Fibroblast of skin of left biceps (primary cell): ENCODE measurements at regions not wholly inside any gene's neighbourhood (a gene's known extent, or its start where the extent isn't known, plus 50 kb on each side); places are given as distances from the start of the nearest gene placed in this dataset.
"Not testable (repeated sequence)": the region's sequence is repeated elsewhere in the genome, so short reads cannot be mapped to it uniquely, and the experiment has no call there.

ENCODE experiments used
- DNase-seq, 2 experiments: peaks; one replicate each; pipeline ENCODE4 v3.0.0-alpha.2; 2013; ENCODE audit warnings: low read depth in 2 of 2

DNA sequence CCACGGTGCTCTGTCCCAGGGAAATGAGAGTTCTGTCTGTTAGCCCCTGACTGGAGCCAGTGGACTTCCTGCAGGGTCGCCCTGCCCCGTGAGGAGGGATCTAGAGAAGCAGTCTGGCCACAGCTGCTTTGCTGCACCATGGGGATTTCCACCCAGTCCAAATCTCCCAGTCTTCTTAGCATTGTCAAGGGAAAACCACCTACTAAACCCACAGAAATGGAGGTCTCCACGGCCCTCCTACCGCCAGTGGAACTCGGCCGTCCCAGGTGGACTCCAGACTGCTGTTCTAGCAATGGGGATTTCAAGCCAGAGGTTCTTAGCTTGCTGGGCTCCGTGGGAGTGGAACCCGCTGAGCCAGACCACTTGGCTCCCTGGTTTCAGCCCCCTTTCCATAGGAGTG is 133.3 kb upstream of the PCDH7 start:
- DNase-seq, result no peak

GRCh38 chr4:30589669-30590068 is 130.5 kb upstream of the PCDH7 start:
- DNase-seq, result not testable (repeated sequence)

GRCh38 chr4:30600246-30601017 is 119.7 kb upstream of the PCDH7 start:
- peak; percentile 36 to 42 for DNase-seq

GRCh38 chr4:30601070-30601865 is 118.9 kb upstream of the PCDH7 start:
- DNase-seq, result no peak

GRCh38 chr4:30605616-30606190 is 114.5 kb upstream of the PCDH7 start:
- no peak for DNase-seq

DNA sequence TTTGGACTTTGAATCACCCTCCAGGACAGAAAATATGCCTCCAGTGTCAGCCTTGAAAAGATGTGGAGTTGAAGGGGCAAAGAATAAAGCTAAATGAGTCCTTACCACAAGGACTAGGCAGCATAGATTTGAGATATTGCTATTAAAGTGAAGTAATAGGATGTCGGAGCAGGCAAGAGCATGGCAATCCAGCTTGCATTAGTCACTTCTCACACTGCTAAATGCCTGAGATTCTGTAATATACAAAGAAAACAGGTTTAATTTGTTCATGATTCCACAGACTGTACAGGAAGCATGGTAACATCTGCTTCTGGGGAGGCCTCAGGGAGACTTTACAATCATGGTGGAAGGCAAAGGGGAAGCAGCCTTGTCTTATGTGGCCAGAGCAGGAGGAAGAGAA is 109.8 kb upstream of the PCDH7 start:
- DNase-seq, result no peak

DNA sequence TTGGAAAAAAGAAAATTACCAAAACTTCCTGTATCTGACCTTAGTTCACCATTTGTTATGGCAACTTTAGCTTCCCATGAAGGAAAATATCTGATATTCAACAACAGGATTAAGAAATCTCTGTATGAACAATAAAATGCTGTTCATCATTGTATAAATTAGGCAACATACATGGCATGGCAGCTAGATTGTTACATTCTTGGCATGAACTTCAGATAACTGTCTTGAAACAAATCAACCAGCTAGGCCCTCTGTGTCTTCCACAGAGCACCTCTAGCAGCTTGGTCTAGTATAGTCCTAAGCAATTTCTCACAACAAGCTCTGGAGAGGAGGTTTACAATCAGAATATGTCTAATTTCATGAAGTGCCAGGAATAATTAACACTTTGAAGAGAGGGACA is 105.4 kb upstream of the PCDH7 start:
- DNase-seq, result no peak

DNA sequence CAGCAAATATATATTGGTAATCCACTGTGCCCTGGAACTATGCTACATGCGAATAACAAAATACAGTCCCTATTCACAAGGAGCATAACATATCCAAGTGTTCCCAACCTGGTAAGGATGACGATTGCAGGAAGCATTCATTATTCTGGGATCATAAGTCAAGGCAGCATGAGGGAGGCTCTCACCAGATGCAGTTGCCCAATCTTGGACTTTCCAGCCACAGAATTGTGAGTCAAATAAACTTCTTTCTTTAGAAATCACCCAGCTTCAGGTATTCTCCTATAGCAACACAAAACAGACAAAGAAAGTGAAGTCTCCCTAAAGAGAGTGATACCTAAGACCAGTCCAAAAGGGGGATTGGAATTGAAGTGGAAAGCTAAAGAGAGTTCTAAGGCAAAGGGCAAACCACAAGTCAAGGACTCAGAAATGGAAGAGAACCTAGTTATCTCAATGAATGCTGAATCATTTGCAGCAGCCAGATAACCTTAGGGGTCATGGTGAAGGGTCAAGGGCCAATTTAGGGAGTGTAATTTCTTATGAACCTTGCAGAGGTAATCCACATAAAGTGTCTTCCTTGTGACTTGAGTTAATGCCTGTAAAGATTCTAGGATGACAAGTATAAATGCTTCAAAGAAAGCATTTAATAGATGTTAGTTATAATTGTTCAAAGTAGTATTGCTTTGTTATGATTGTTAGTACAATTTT is 103.1 kb upstream of the PCDH7 start:
- DNase-seq, result no peak

DNA sequence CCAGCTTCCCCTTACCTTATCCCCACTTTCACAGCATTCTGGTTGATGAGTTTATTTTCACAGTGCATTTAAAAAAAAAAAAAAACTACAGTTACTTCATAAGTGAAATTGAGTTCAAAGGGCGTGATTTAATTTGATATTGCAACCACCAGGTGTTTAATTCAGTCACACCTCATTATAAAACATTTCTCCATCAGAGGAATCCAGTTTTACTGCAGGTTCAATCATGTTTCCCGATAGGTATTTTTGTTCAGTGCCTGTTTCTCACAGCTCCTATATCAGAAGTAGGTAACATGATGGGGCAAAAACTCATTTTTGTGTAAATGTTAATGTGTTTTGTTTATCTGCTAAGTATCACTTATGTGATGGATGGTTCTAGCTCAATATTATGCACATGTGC is 102.3 kb upstream of the PCDH7 start:
- no peak for DNase-seq

DNA sequence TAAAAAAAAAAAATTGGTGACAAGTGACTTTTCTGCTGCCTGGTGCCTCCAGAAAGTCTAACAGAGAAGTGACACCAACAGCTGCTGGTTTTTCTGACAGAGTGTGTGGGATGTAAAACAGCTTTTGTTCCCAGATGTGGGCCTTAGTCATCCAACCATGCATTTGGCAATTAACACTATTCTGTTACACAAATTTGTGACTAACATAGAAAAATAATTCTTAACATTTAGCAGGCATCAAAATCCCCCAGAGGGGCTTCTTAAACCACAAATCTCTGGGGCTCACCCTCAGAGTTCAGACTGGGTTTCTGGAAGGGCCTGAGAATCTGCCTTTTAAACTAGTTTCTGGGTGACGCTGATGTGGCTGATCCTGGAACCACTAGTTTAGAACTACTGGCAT is 100.5 kb upstream of the PCDH7 start:
- no peak for DNase-seq

GRCh38 chr4:30620711-30621110 is 99.5 kb upstream of the PCDH7 start:
- no peak for DNase-seq

- no peak for DNase-seq
These were observed 89.7 kb upstream of the PCDH7 start for GRCh38 chr4:30630431-30630830.

GRCh38 chr4:30632751-30633150 is 87.4 kb upstream of the PCDH7 start:
- DNase-seq, result no peak

DNA sequence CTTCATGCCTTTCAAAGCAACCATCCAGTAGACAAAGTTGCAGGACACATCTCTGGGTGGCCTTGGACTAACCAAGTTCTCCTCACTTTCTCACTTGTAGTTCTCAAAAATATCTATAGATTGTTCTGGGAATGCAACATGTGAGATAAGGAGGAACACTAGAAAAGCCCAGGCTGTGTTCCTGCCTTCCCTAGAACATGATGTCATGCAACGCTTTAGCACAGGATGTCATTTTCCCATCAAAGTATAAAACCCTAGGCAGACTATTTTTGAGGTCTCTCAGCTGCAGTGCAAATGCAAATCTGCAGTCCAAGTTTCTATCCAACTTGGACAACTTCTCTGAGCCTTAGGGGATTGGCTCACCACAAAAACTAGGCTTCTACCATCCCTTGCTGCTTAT is 78.8 kb upstream of the PCDH7 start:
- DNase-seq, result no peak

- DNase-seq, result no peak
These were observed 77.6 kb upstream of the PCDH7 start for GRCh38 chr4:30642567-30642966.

DNA sequence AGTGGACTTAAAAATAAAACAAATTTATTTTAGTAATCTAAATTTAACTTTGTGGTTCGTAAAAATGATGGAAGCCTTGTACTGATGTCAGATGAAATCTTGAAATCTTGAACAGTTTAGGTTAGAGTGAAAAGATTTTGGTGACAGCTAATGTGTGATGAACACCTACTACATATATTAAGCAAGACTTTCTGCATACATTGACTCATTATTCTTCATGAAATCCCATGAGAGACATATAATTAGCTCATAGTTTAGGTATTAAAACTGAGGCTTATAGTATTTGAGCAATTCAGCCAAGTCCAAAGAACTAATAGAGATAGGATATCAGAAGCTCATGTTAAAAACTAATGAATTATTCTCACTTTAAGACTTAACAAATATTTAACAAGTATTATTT is 66.9 kb upstream of the PCDH7 start:
- no peak for DNase-seq

DNA sequence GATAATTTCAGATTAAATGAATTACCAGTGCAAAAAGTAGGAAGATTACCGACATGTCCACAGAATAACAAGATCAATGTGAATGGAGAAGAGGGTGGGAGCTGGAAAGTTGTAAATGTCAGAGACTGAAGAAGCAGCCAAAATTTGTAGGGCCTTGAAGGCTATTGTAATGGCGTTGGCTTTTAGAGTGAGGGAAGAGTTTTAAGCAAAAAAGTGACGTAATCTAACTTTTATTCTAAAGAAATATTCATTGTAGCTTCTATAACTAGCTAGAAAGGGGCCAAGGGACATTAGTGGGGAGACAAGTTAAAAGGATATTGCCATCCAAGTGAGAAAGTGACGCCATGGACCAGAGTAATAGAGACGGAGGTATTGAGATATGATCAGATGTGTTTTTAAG is 63.3 kb upstream of the PCDH7 start:
- DNase-seq, result no peak

DNA sequence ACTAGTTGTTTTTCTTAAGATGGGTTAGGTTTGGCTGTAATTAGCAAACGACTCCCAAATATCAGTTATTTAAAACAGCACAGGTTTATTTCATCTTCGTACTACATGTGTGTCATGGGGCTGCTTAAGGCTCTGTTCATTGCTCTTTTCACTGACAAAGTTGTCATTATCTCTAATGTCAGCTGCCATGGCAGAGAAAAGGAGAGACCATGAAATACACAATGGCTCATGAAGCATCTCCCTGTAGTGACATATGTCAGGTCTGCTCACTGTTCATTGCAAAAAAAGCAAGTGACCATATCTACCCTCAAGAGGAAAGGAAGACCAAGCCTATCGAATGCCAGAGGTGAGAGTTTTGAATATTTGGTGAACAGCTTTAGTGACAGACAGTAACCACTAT is 52.2 kb upstream of the PCDH7 start:
- no peak for DNase-seq

DNA sequence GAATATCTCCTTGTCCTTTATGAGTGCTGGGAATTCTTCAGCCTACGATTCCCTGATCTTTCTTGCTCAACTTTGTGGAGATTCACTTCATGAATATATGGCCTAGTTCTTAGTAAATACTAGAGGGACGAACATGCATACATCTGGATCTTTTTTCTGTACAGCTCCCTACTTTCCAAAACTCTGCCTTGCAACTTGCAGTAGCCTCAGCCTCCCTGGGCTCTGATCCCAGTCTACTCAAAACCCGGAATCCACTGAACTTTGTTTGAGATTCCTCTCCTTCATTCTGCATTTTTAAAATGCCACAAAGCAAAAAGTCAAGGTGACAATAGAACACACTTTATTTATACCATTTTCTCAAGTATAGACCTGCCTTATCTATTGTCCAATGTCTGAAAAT is 50.0 kb upstream of the PCDH7 start:
- DNase-seq, result no peak
